ENCODE measurements at regions not wholly inside any gene's neighbourhood (a gene's known extent, or its start where the extent isn't known, plus 50 kb on each side); places are given as distances from the start of the nearest gene placed in this dataset.

- no peak for DNase-seq (ENCODE audit: low read depth)
These were observed 114.3 kb upstream of the ZNF438 start for GRCh38 chr10:31145986-31146385.

DNA sequence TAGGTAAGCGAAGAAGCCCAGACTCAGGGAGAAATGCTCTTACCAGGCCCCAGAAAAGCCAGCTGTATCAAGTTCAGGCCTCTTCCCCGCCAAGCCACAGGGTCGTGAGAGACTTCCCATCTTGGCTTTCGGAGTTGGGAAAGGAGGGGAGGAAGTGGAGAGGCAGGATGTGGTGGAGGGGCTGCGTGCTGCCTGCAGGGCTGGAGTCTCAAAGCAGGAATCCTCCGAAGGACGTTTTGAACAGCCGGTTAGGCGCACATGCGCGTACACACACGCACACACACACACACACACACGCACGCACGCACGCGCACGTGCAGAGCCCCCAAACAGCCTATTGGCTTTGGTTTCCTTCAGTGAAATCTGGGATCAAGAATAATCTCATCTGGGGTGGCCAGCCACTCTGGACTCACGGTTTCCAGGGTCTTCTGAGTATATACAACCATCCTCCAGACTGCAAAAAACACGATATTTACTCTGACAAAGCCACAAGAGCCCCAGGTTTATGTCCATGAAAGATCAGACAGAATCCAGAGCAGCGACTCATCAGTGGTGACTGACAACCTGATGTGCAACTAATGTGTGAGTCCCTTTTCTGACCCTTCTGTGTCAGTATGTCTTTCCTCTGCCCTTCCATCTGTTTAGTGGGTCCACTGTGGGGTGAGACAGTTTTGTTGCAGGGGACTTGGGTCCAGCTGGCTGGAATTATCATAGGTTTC is 115.0 kb upstream of the ZNF438 start:
- DNase-seq (ENCODE audit: low read depth) = peak; percentile 72

DNA sequence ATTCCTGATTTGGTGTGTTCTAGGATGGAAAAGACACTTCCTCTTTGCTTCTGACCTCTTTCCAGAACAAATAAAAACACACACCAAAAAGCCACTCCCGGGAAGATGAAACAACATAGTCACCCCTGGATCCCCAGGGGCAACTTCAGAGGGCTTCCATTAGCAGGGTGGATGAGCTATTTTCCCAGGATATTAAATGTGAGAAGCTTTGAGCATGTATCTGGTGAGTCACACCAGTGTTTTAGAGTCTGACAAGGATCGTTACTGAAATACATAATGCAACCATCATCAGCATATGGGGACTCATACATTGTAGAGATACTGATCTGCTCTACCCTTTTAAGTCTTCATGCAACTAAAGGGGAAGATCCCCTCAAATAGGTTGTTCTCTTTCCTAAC is 115.5 kb upstream of the ZNF438 start:
- peak; percentile 69 for DNase-seq (ENCODE audit: low read depth)

GRCh38 chr10:31148951-31149350 is 117.3 kb upstream of the ZNF438 start:
- DNase-seq (ENCODE audit: low read depth) = peak; percentile 27

DNA sequence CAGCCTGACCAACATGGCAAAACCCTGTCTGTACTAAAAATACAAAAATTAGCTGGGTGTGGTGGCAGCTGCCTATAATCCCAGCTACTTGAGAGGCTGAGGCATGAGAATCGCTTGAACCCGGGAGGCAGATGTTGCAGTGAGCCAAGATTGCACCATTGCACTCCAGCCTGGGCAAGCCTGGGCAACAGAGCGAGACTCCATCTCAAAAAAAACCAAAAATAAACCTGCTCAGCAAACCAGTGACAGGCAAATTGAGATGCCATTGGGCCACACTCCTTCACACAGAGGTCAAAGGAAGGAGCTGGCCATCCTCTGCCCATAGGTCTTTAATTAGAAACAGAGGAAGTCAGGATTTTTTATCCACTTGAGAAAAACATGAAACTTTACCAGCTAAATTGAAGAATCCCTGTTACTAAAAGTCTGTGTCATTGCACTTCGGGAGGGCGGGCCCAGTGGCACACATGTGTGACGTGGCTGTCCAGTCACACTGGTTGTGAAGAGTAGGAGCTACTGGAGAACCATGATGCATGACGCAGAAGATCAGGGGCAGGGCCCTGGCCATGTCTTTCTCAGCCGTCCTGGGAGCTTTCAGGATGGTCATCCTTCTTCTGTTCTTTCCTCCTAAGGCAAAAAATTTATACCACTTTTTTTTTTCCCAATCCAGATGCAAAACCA is 118.3 kb upstream of the ZNF438 start:
- DNase-seq (ENCODE audit: low read depth) = no peak

DNA sequence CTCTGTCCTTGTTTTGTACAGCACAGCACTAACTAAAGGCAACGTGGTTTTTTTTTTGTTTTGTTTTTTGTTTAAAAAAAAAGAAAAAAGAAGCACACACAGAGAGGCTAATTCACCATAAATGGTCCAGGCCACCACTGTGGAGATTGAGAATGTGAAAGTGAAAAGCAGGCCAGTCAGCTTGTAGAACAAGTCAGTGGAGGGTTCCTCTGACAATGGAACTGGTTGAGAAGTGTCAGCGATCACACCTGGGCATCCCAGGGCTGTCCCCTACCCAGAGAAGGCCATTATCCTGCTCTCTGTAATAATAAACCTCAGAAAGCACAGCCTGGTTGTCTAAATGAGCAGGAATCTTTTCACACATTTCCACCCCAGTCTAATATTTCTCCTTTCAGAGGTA is 119.6 kb upstream of the ZNF438 start:
- DNase-seq (ENCODE audit: low read depth) = no peak

- DNase-seq (ENCODE audit: low read depth) = no peak
These were observed 120.9 kb upstream of the ZNF438 start for GRCh38 chr10:31152421-31153135.

- no peak for DNase-seq (ENCODE audit: low read depth)
These were observed 121.5 kb upstream of the ZNF438 start for GRCh38 chr10:31153161-31153560.

DNA sequence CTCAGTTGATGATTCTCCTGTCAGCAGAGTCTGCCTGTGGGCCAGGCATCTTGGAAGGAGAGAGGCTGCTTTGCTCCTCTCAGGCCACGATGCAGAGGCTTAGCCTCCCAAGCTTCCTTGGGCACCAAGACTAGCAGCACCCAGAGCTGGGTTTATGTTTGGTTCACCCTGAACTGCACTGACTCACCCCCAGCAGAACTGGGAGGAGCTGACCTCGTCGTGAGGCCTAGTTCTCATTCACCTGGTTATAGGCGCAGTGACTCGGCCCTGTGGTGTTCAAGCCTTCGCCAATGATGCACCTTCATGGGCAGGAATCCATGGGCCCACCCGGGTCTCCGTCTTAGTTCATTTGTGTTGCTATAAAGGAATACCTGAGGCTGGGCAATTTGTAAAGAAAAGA is 122.0 kb upstream of the ZNF438 start:
- no peak for DNase-seq (ENCODE audit: low read depth)

DNA sequence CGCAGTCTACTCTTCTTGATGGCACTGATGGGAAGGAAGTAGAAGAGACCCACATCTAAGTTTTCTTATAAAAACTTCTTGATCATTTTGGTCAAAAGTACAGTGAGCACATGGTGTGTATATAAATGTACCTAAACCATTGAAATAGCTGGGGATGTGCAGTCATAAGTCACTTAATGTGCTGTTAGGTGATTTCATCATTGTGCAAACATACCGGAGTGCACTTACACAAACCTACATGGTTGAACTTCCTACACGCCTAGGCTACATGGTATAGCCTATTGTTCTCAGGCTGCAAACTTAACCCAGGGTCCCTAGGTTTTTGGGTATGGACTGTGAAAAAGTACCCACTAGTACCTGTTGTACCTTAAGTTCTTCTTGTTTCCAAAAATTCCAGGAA is 123.3 kb upstream of the ZNF438 start:
- DNase-seq (ENCODE audit: low read depth) = no peak

GRCh38 chr10:31157123-31158010 is 125.7 kb upstream of the ZNF438 start:
- peak; percentile 23 for DNase-seq (ENCODE audit: low read depth)

GRCh38 chr10:31158011-31158658 is 126.5 kb upstream of the ZNF438 start:
- DNase-seq (ENCODE audit: low read depth) = no peak

DNA sequence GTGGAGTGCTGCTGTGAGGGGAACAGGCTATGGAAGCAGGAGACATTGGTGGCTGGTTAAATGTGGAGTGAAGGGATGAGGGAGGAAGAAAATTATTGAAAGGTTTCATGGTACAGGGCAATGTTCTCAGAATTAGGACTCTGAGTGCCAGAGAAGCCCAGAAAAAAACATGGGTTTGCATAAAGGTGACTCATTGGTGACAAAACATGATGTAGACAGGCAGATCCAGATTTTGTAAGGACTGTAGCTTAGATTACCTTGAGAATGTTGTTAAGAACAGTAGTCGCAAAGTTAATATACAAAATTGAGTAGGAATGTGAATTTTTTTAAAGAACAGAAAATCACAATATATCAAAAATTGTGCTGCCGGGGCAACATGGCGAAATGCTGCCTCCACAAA is 134.9 kb upstream of the ZNF438 start:
- no peak for DNase-seq (ENCODE audit: low read depth)

DNA sequence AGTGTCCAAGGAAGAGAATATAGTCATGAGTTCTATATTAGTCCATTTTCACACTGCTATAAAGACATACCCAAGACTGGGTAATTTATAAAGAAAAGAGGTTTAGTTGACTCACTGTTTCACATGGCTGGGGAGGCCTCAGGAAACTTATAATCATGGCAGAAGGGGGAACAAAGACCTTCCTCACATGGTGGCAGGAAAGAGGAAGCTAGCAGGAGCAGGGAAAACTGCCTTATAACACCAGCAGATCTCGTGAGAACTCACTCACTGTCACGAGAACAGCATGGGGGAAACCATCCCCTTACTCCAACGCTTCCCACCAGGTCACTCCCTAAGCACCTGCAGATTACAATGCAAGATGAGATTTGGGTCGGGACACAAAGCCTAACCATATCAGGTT is 139.0 kb upstream of the ZNF438 start:
- no peak for DNase-seq (ENCODE audit: low read depth)

DNA sequence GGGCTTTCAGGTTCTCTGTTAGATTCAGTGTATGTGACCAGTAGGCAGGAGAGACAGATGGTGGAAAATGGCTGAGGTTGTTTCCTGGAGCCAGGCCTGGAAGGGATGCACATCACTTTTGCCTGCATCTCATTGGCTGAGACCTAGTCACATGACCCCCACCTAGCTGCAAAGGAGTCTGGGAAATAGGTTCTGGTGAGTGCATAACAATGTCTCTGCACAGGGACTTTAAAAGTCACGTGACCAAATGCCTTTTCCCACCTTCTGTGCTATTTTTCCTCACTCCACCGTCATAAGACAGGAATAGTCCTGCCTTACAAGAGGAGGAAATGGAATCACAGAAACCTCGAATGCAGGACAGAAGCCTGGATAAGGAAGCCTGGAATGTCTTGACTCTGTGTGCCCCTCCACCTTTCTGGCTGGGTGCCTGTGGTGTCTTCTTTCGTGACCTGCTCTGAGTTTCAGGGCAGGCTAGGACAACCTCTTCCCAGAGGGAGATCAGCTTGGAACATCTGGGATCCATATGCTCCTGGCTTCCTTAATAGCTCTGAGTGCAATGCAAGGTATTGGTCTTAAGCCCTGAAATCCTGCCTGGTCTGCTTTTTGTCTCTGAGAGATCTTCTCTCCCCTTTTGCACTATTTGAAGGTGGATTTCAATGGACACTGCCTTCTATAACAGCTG is 139.9 kb upstream of the ZNF438 start:
- no peak for DNase-seq (ENCODE audit: low read depth)

GRCh38 chr10:31172925-31173324 is 141.3 kb upstream of the ZNF438 start:
- no peak for DNase-seq (ENCODE audit: low read depth)

DNA sequence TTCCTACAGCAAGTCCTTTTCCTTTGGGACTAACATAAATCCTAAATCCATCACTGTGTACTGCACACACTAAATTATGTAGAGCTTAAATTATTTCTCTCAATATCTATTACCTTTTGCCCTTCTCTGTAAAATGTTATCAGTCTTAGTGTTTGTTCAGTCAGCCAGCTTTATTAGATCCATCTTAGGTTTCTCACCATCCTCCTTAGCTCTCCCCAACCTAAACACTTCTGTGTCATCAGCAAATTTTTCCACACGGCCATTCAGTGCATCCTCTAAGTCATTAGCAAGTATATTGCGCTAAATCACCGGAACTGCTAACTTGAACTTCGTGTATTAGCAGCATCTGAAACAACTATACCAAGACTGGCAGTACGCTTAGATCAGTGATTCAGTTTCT is 142.1 kb upstream of the ZNF438 start:
- no peak for DNase-seq (ENCODE audit: low read depth)

- DNase-seq (ENCODE audit: low read depth) = no peak
These were observed 139.8 kb upstream of the ZEB1 start for GRCh38 chr10:31179091-31179680.

DNA sequence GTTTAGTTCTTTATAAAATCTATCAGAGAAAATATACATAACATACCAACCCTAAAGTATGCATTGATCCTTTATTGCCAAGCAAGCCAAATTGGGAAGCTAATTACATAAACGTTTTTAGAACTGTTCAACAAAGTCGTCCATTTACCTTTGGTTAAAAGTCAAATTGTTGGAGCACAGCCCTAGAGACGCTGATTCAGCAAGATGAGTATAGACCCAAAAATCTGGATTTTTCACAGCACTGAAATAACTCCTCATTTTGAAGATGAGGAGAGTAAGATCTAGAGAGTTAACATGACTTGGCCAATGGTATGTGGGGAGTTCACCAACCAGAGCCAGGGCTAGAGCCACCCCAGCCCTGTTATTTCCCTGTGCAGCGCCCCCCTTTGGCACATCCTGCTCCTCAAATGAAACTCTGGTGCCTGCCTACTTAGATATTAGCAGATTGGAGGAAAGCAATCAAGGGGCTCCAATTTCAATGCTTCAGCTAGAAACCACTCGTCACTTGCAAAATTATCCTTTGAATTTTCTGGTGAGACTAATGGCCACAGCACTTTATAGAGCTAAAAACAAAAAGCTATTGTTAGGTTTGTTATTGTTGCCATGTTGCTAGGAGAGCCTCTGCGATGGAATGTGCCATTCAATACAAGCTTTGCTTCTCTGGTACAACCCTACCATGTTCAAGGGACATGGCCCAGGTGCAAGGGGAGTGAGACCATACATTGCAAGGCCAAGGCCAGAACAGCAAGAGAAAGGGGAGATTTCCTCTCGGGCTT is 132.6 kb upstream of the ZEB1 start:
- DNase-seq (ENCODE audit: low read depth) = no peak

DNA sequence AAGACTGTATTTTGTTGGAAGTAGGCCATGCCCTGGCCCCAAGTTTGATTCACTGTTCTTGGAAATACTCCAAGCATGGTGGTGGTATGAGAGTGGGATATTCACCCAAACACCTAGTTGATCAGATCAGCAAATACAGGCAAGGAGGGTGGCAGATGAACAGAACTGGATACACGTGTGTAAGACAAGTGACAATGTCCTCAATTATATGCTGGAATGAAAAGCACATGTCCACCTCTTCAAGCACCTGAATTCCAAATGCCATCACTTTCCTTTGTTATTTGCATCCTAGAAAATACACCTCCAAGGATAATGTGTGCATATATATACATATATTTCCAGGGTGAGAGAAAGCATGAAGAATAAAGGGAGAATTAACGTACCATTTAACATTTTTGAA is 131.8 kb upstream of the ZEB1 start:
- no peak for DNase-seq (ENCODE audit: low read depth)
